HG02610 (cell line): ENCODE measurements at regions not wholly inside any gene's neighbourhood (a gene's known extent, or its start where the extent isn't known, plus 50 kb on each side); places are given as distances from the start of the nearest gene placed in this dataset.
"Not testable (repeated sequence)": the region's sequence is repeated elsewhere in the genome, so short reads cannot be mapped to it uniquely, and the experiment has no call there.

ENCODE experiments used
- ATAC-seq: cut with Tn5 transposase; IDR thresholded peaks from one replicate; pipeline ENCODE4 v1.9.1; 2021; ENCODE audit warnings: mild to moderate bottlenecking, moderate library complexity; ENCODE audit not compliant: unreplicated experiment

GRCh38 chr10:121131014-121131413 is 279.9 kb downstream of the WDR11 start:
- ATAC-seq: no peak

GRCh38 chr10:121131426-121132265 is 280.5 kb downstream of the WDR11 start:
- no peak for ATAC-seq

GRCh38 chr10:121132273-121132672 is 281.1 kb downstream of the WDR11 start:
- ATAC-seq: no peak

- no peak for ATAC-seq
Measured at GRCh38 chr10:121133901-121134300, 282.7 kb downstream of the WDR11 start.

GRCh38 chr10:121134711-121135110 is 283.5 kb downstream of the WDR11 start:
- ATAC-seq: no peak

- ATAC-seq: no peak
Measured at GRCh38 chr10:121135512-121135911, 284.4 kb downstream of the WDR11 start.

- ATAC-seq: no peak
Measured at GRCh38 chr10:121137533-121137932, 286.4 kb downstream of the WDR11 start.

- ATAC-seq: no peak
Measured at GRCh38 chr10:121138112-121138860, 287.1 kb downstream of the WDR11 start.

- no peak for ATAC-seq
Measured at GRCh38 chr10:121138918-121139317, 287.8 kb downstream of the WDR11 start.

GRCh38 chr10:121145802-121146395 is 294.7 kb downstream of the WDR11 start:
- ATAC-seq: not testable (repeated sequence)

- no peak for ATAC-seq
Measured at GRCh38 chr10:121148921-121149320, 297.8 kb downstream of the WDR11 start.

- ATAC-seq: no peak
Measured at GRCh38 chr10:121152033-121152432, 300.9 kb downstream of the WDR11 start.

- ATAC-seq: no peak
Measured at GRCh38 chr10:121152935-121153334, 301.8 kb downstream of the WDR11 start.

GRCh38 chr10:121154310-121154709 is 303.1 kb downstream of the WDR11 start:
- no peak for ATAC-seq

- no peak for ATAC-seq
Measured at GRCh38 chr10:121154846-121155245, 303.7 kb downstream of the WDR11 start.

- no peak for ATAC-seq
Measured at GRCh38 chr10:121155742-121156474, 304.7 kb downstream of the WDR11 start.

GRCh38 chr10:121157998-121158397 is 306.8 kb downstream of the WDR11 start:
- ATAC-seq: no peak

GRCh38 chr10:121158988-121159579 is 307.9 kb downstream of the WDR11 start:
- ATAC-seq: no peak

GRCh38 chr10:121159670-121160069 is 308.5 kb downstream of the WDR11 start:
- no peak for ATAC-seq

- ATAC-seq: no peak
Measured at GRCh38 chr10:121165276-121165675, 314.1 kb downstream of the WDR11 start.
